ENCODE measurements at regions not wholly inside any gene's neighbourhood (a gene's known extent, or its start where the extent isn't known, plus 50 kb on each side); places are given as distances from the start of the nearest gene placed in this dataset.

GRCh38 chr20:63108247-63108646 is 101.5 kb upstream of the BHLHE23 start:
- no peak overlapping the region for H3K27ac ChIP-seq (ENCODE audit: low read depth, low read length)
- H3K4me1 ChIP-seq (ENCODE audit: control insufficient read depth, insufficient read depth, low read length), result no peaks in the 10 kb centered on the region
- no peak overlapping the region for H3K4me3 ChIP-seq (ENCODE audit: low read depth, low read length)
- DNase-seq (ENCODE audit: low read depth in 4 of 6, low spot score in 6 of 6), result no peak
- H3K9me3 ChIP-seq (ENCODE audit: control insufficient read depth, insufficient read depth, low read length), result no peaks in the 10 kb centered on the region
- 85% methylated on average over 4 of the region's 9 CpGs for WGBS (ENCODE audit: insufficient coverage)
- H3K27me3 ChIP-seq (ENCODE audit: control insufficient read depth, insufficient read depth, low read length), result no peaks in the 10 kb centered on the region
- no peaks in the 10 kb centered on the region for H3K36me3 ChIP-seq (ENCODE audit: control insufficient read depth, insufficient read depth, low read length)

GRCh38 chr20:63107449-63108200 is 100.9 kb upstream of the BHLHE23 start:
- Histone ChIP-seq H3K4me3 (ENCODE audit: low read depth, low read length) (no peak overlapping the region), H3K27ac (ENCODE audit: low read depth, low read length) (no peak overlapping the region), H3K9me3 (ENCODE audit: control insufficient read depth, insufficient read depth, low read length) (no peaks in the 10 kb centered on the region), H3K36me3 (ENCODE audit: control insufficient read depth, insufficient read depth, low read length) (no peaks in the 10 kb centered on the region), H3K27me3 (ENCODE audit: control insufficient read depth, insufficient read depth, low read length) (peaks cover 4% of the 10 kb centered on the region), H3K4me1 (ENCODE audit: control insufficient read depth, insufficient read depth, low read length) (peaks cover 5% of the 10 kb centered on the region)
- WGBS (ENCODE audit: insufficient coverage), result 36% methylated on average over 2 of the region's 8 CpGs
- DNase-seq (ENCODE audit: low read depth in 4 of 6, low spot score in 6 of 6), result no peak

GRCh38 chr20:63106765-63107448 is 100.1 kb upstream of the BHLHE23 start:
- H3K36me3 ChIP-seq (ENCODE audit: control insufficient read depth, insufficient read depth, low read length), result no peaks in the 10 kb centered on the region
- WGBS (ENCODE audit: insufficient coverage), result 85% methylated on average over 14 of the region's 16 CpGs
- H3K4me1 ChIP-seq (ENCODE audit: control insufficient read depth, insufficient read depth, low read length), result peaks cover 10% of the 10 kb centered on the region
- no peak for DNase-seq (ENCODE audit: low read depth in 4 of 6, low spot score in 6 of 6)
- no peaks in the 10 kb centered on the region for H3K9me3 ChIP-seq (ENCODE audit: control insufficient read depth, insufficient read depth, low read length)
- H3K4me3 ChIP-seq (ENCODE audit: low read depth, low read length), result no peak overlapping the region
- H3K27ac ChIP-seq (ENCODE audit: low read depth, low read length), result no peak overlapping the region
- H3K27me3 ChIP-seq (ENCODE audit: control insufficient read depth, insufficient read depth, low read length), result peaks cover 8% of the 10 kb centered on the region

- H3K9me3 ChIP-seq (ENCODE audit: control insufficient read depth, insufficient read depth, low read length), result no peaks in the 10 kb centered on the region
- H3K4me1 ChIP-seq (ENCODE audit: control insufficient read depth, insufficient read depth, low read length), result peaks cover 14% of the 10 kb centered on the region
- H3K36me3 ChIP-seq (ENCODE audit: control insufficient read depth, insufficient read depth, low read length), result no peaks in the 10 kb centered on the region
- DNase-seq (ENCODE audit: low read depth in 4 of 6, low spot score in 6 of 6), result no peak
- peaks cover 11% of the 10 kb centered on the region for H3K27me3 ChIP-seq (ENCODE audit: control insufficient read depth, insufficient read depth, low read length)
- no peak overlapping the region for H3K4me3 ChIP-seq (ENCODE audit: low read depth, low read length)
- WGBS (ENCODE audit: insufficient coverage), result 67% methylated on average over 10 of the region's 15 CpGs
- no peak overlapping the region for H3K27ac ChIP-seq (ENCODE audit: low read depth, low read length)
Measured at GRCh38 chr20:63106108-63106764, 99.5 kb upstream of the BHLHE23 start.

- peaks cover 19% of the 10 kb centered on the region for H3K27me3 ChIP-seq (ENCODE audit: control insufficient read depth, insufficient read depth, low read length)
- H3K36me3 ChIP-seq (ENCODE audit: control insufficient read depth, insufficient read depth, low read length), result no peaks in the 10 kb centered on the region
- no peak overlapping the region for H3K4me3 ChIP-seq (ENCODE audit: low read depth, low read length)
- peaks cover 20% of the 10 kb centered on the region for H3K4me1 ChIP-seq (ENCODE audit: control insufficient read depth, insufficient read depth, low read length)
- DNase-seq (ENCODE audit: low read depth in 4 of 6, low spot score in 6 of 6), result no peak
- no peaks in the 10 kb centered on the region for H3K9me3 ChIP-seq (ENCODE audit: control insufficient read depth, insufficient read depth, low read length)
- H3K27ac ChIP-seq (ENCODE audit: low read depth, low read length), result no peak overlapping the region
- 76% methylated on average over 24 of the region's 32 CpGs for WGBS (ENCODE audit: insufficient coverage)
Measured at GRCh38 chr20:63105211-63106107, 98.7 kb upstream of the BHLHE23 start.

- WGBS (ENCODE audit: insufficient coverage), result 70% methylated on average over 19 of the region's 19 CpGs
- Histone ChIP-seq H3K27ac (ENCODE audit: low read depth, low read length) (no peak overlapping the region), H3K36me3 (ENCODE audit: control insufficient read depth, insufficient read depth, low read length) (no peaks in the 10 kb centered on the region), H3K27me3 (ENCODE audit: control insufficient read depth, insufficient read depth, low read length) (peaks cover 25% of the 10 kb centered on the region), H3K9me3 (ENCODE audit: control insufficient read depth, insufficient read depth, low read length) (no peaks in the 10 kb centered on the region), H3K4me3 (ENCODE audit: low read depth, low read length) (no peak overlapping the region), H3K4me1 (ENCODE audit: control insufficient read depth, insufficient read depth, low read length) (peaks cover 25% of the 10 kb centered on the region)
- DNase-seq (ENCODE audit: low read depth in 4 of 6, low spot score in 6 of 6), result no peak
Measured at GRCh38 chr20:63104312-63105181, 97.8 kb upstream of the BHLHE23 start.

- DNase-seq (ENCODE audit: low read depth in 4 of 6, low spot score in 6 of 6), result no peak
- Histone ChIP-seq H3K36me3 (ENCODE audit: control insufficient read depth, insufficient read depth, low read length) (no peaks in the 10 kb centered on the region), H3K4me3 (ENCODE audit: low read depth, low read length) (no peak overlapping the region), H3K27ac (ENCODE audit: low read depth, low read length) (no peak overlapping the region), H3K4me1 (ENCODE audit: control insufficient read depth, insufficient read depth, low read length) (peaks cover 27% of the 10 kb centered on the region), H3K27me3 (ENCODE audit: control insufficient read depth, insufficient read depth, low read length) (peaks cover 31% of the 10 kb centered on the region), H3K9me3 (ENCODE audit: control insufficient read depth, insufficient read depth, low read length) (no peaks in the 10 kb centered on the region)
- WGBS (ENCODE audit: insufficient coverage), result 62% methylated on average over 16 of the region's 21 CpGs
Measured at GRCh38 chr20:63103402-63104311, 96.9 kb upstream of the BHLHE23 start.

- H3K27ac ChIP-seq (ENCODE audit: low read depth, low read length), result no peak overlapping the region
- peaks cover 31% of the 10 kb centered on the region for H3K27me3 ChIP-seq (ENCODE audit: control insufficient read depth, insufficient read depth, low read length)
- WGBS (ENCODE audit: insufficient coverage), result 3% methylated on average over 55 of the region's 55 CpGs
- DNase-seq (ENCODE audit: low read depth in 4 of 6, low spot score in 6 of 6), result peak in 2 of 6 donors; percentile 59 to 85
- H3K4me3 ChIP-seq (ENCODE audit: low read depth, low read length), result no peak overlapping the region
- no peaks in the 10 kb centered on the region for H3K9me3 ChIP-seq (ENCODE audit: control insufficient read depth, insufficient read depth, low read length)
- no peaks in the 10 kb centered on the region for H3K36me3 ChIP-seq (ENCODE audit: control insufficient read depth, insufficient read depth, low read length)
- H3K4me1 ChIP-seq (ENCODE audit: control insufficient read depth, insufficient read depth, low read length), result peaks cover 27% of the 10 kb centered on the region
Measured at GRCh38 chr20:63102721-63103375, 96.1 kb upstream of the BHLHE23 start.

All from spinal cord (tissue), 9 donors.